ENCODE measurements at regions not wholly inside any gene's neighbourhood (a gene's known extent, or its start where the extent isn't known, plus 50 kb on each side); places are given as distances from the start of the nearest gene placed in this dataset.

- DNase-seq: no peak
Measured at GRCh38 chr3:42012935-42013690, 51.2 kb upstream of the ULK4 start.

- no peak for DNase-seq
Measured at GRCh38 chr3:42012383-42012934, 50.6 kb upstream of the ULK4 start.
